GM18499 (cell line): ENCODE measurements at regions not wholly inside any gene's neighbourhood (a gene's known extent, or its start where the extent isn't known, plus 50 kb on each side); places are given as distances from the start of the nearest gene placed in this dataset.
"Not testable (repeated sequence)": the region's sequence is repeated elsewhere in the genome, so short reads cannot be mapped to it uniquely, and the experiment has no call there.

ENCODE experiments used
- ATAC-seq: cut with Tn5 transposase; IDR thresholded peaks from one replicate; pipeline ENCODE4 v1.9.1; 2021; ENCODE audit warnings: moderate number of reproducible peaks; ENCODE audit not compliant: insufficient read depth, unreplicated experiment

- not testable (repeated sequence) for ATAC-seq
These were observed 1793.4 kb downstream of the OLFM4 start for GRCh38 chr13:54821938-54822470.

- ATAC-seq, result not testable (repeated sequence)
These were observed 1800.9 kb downstream of the OLFM4 start for GRCh38 chr13:54829391-54830068.

GRCh38 chr13:54836273-54836672 lies 1807.7 kb downstream of the OLFM4 start:
- no peak for ATAC-seq

GRCh38 chr13:54841682-54842081 lies 1813.1 kb downstream of the OLFM4 start:
- ATAC-seq, result no peak

GRCh38 chr13:54845351-54845965 lies 1816.8 kb downstream of the OLFM4 start:
- no peak for ATAC-seq

GRCh38 chr13:54852831-54853230 lies 1824.2 kb downstream of the OLFM4 start:
- no peak for ATAC-seq

GRCh38 chr13:54859827-54860226 lies 1831.2 kb downstream of the OLFM4 start:
- no peak for ATAC-seq

- no peak for ATAC-seq
These were observed 1846.5 kb downstream of the OLFM4 start for GRCh38 chr13:54875111-54875510.

GRCh38 chr13:54879036-54879435 lies 1850.4 kb downstream of the OLFM4 start:
- no peak for ATAC-seq

- no peak for ATAC-seq
These were observed 1856.1 kb downstream of the OLFM4 start for GRCh38 chr13:54884682-54885081.

GRCh38 chr13:54890976-54891375 lies 1862.4 kb downstream of the OLFM4 start:
- ATAC-seq, result no peak

- no peak for ATAC-seq
These were observed 1872.7 kb downstream of the OLFM4 start for GRCh38 chr13:54901316-54901715.

GRCh38 chr13:54912367-54912766 lies 1883.8 kb downstream of the OLFM4 start:
- ATAC-seq, result no peak

GRCh38 chr13:54913668-54914067 lies 1885.1 kb downstream of the OLFM4 start:
- no peak for ATAC-seq

GRCh38 chr13:54927538-54927937 lies 1898.9 kb downstream of the OLFM4 start:
- no peak for ATAC-seq

GRCh38 chr13:54928071-54928470 lies 1899.5 kb downstream of the OLFM4 start:
- no peak for ATAC-seq

GRCh38 chr13:54934121-54934520 lies 1905.5 kb downstream of the OLFM4 start:
- no peak for ATAC-seq

GRCh38 chr13:54945973-54946372 lies 1917.4 kb downstream of the OLFM4 start:
- ATAC-seq, result no peak

- no peak for ATAC-seq
These were observed 1921.1 kb downstream of the OLFM4 start for GRCh38 chr13:54949735-54950134.

- no peak for ATAC-seq
These were observed 1921.9 kb downstream of the OLFM4 start for GRCh38 chr13:54950546-54950945.

GRCh38 chr13:54953786-54954185 lies 1925.2 kb downstream of the OLFM4 start:
- ATAC-seq, result no peak

GRCh38 chr13:54958781-54959180 lies 1930.2 kb downstream of the OLFM4 start:
- no peak for ATAC-seq
